MCF 10A (cell line): ENCODE measurements at regions not wholly inside any gene's neighbourhood (a gene's known extent, or its start where the extent isn't known, plus 50 kb on each side); places are given as distances from the start of the nearest gene placed in this dataset.
"Not testable (repeated sequence)": the region's sequence is repeated elsewhere in the genome, so short reads cannot be mapped to it uniquely, and the experiment has no call there.

Experiments
- BruUV-seq: library from RNA; stranded (reverse); fragments of 400-500 nt; replicated peaks from 2 replicates; lab custom pipeline; 2021; lab: Mats Ljungman, UMichigan
- CTCF ChIA-PET: fragments of 300-600 bp; sonication (Branson Sonifier 250); formaldehyde crosslinking; extraction: SDS; loops from one replicate; lab custom pipeline; 2021; ENCODE audit warnings: antibody characterized with exemption, inconsistent platforms; lab: Yijun Ruan, JAX
- POLR2A ChIA-PET: fragments of 300-600, 350-650 bp; sonication (Branson Sonifier 250); formaldehyde crosslinking; extraction: SDS; loops from one replicate; lab custom pipeline; 2020; ENCODE audit warnings: antibody characterized with exemption, inconsistent platforms; lab: Yijun Ruan, JAX
- DNase-seq: peaks from one replicate; pipeline ENCODE4 v3.0.0-alpha.2; 2018; ENCODE audit not compliant: unreplicated experiment
- H3K27ac Mint-ChIP-seq: one replicate; pipeline ENCODE4 v1.8.0; 2022; ENCODE audit warnings: mild to moderate bottlenecking, low read depth, mixed read lengths; ENCODE audit not compliant: unreplicated experiment
- H3K27me3 Mint-ChIP-seq: one replicate; pipeline ENCODE4 v1.8.0; 2022; ENCODE audit warnings: mixed read lengths; ENCODE audit not compliant: insufficient read depth, unreplicated experiment
- H3K36me3 Mint-ChIP-seq: one replicate; pipeline ENCODE4 v1.8.0; 2022; ENCODE audit warnings: mild to moderate bottlenecking, moderate library complexity, mixed read lengths; ENCODE audit not compliant: insufficient read depth, unreplicated experiment
- H3K4me1 Mint-ChIP-seq: one replicate; pipeline ENCODE4 v1.8.0; 2022; ENCODE audit warnings: mixed read lengths; ENCODE audit not compliant: insufficient read depth, unreplicated experiment
- H3K4me3 Mint-ChIP-seq: one replicate; pipeline ENCODE4 v1.8.0; 2022; ENCODE audit warnings: mild to moderate bottlenecking, moderate library complexity, mixed read lengths; ENCODE audit not compliant: unreplicated experiment
- H3K9me3 Mint-ChIP-seq: one replicate; pipeline ENCODE4 v1.8.0; 2022; ENCODE audit warnings: mixed read lengths; ENCODE audit not compliant: unreplicated experiment
- CTCF ChIP-seq: fragments of 200-600 bp; IDR thresholded peaks from one replicate; pipeline ENCODE4 v1.8.0; 2022; ENCODE audit warnings: antibody characterized with exemption, mild to moderate bottlenecking; ENCODE audit not compliant: unreplicated experiment
- intact Hi-C: fragments of 100-400 bp; cut with micrococcal nuclease; formaldehyde crosslinking; loops from 2 replicates; pipeline ENCODE4 v1.14.1; 2022

GRCh38 chr6:165766026-165766425 lies 103.0 kb upstream of the PDE10A start:
- CTCF ChIA-PET, result no interaction called here
- no peaks in the 10 kb centered on the region for H3K36me3 Mint-ChIP-seq
- TF ChIP-seq CTCF, result no peak
- H3K4me1 Mint-ChIP-seq, result peaks cover 32% of the 10 kb centered on the region
- intact Hi-C loops, result no loop called here
- no peak for DNase-seq
- no peak overlapping the region for H3K4me3 Mint-ChIP-seq
- no TSS peak for BruUV-seq
- no peaks in the 10 kb centered on the region for H3K27me3 Mint-ChIP-seq
- POLR2A ChIA-PET, result no interaction called here
- peak overlapping the region; percentile 59 for H3K27ac Mint-ChIP-seq
- no peaks in the 10 kb centered on the region for H3K9me3 Mint-ChIP-seq

DNA sequence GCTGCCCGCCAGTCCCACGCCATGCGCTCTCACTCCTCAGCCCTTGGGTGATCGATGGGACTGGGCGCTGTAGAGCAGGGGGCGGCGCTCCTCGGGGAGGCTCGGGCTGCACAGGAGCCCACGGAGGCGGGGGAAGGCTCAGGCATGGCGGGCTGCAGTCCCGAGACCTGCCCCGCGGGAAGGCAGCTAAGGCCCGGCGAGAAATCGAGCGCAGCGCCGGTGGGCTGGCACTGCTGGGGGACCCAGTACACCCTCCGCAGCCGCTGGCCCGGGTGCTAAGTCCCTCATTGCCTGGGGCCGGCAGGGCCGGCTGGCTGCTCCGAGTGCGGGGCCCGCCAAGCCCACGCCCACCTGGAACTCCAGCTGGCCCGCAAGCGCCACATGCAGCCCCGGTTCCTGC lies 102.2 kb upstream of the PDE10A start:
- H3K36me3 Mint-ChIP-seq, H3K4me3 Mint-ChIP-seq, POLR2A ChIA-PET, BruUV-seq, H3K27me3 Mint-ChIP-seq, H3K27ac Mint-ChIP-seq, intact Hi-C loops, DNase-seq, H3K9me3 Mint-ChIP-seq: not testable (repeated sequence)
- peaks cover 32% of the 10 kb centered on the region for H3K4me1 Mint-ChIP-seq
- CTCF ChIA-PET, result interaction anchor here (1.3 kb wide), 1 partner anchor 28 kb away, joined by 3 read pairs; no protein-coding TSS in a partner anchor

DNA sequence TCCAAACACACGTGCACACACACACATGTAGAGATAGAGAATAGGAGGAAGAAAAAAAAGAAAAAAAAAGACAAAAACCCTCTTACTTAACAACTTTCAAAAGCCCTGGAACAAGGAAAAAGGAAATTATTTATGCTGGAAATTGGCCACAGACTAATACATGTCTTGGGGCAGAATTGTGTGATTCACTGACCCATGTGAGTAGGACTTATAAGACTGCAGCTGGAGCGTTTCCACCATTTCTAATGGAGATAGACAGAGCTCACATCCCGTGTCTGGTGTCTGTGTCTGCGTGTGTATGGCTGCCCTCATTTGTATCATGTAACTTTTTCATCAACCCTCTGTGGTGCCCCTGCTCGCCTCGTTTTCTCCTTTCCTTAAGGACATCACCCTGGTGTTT lies 99.8 kb upstream of the PDE10A start:
- ChIA-PET POLR2A (no interaction called here), CTCF (interaction anchor here (1.1 kb wide), 1 partner anchor 13 kb away, joined by 3 read pairs; no protein-coding TSS in a partner anchor)
- Mint-ChIP-seq H3K27me3 (no peaks in the 10 kb centered on the region), H3K4me3 (no peak overlapping the region), H3K27ac (no peak overlapping the region), H3K36me3 (no peaks in the 10 kb centered on the region), H3K4me1 (peaks cover 32% of the 10 kb centered on the region), H3K9me3 (no peaks in the 10 kb centered on the region)
- DNase-seq, result peak; percentile 72
- intact Hi-C loops, result no loop called here
- no peak for TF ChIP-seq CTCF
- no TSS peak for BruUV-seq

DNA sequence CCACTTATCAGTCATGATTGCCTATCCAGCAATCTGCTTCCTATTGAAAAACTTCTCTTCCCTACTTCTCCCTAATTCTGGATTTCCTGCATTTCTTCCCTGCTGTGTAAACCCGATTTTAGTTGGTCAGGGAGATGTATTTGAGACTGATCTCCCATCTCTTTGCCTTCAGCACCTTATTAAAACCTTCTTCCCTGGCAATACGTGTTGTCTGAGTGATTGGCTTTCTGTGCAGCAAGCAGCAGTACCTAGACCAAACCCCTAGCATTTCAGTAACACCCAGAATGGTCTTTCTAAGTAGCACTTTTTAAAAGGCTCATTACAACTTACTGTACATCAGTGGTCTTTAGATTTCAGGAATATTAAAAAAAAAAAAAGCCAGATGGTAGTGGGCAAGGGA lies 99.1 kb upstream of the PDE10A start:
- DNase-seq, result no peak
- Mint-ChIP-seq H3K36me3 (no peaks in the 10 kb centered on the region), H3K4me3 (no peak overlapping the region), H3K9me3 (no peaks in the 10 kb centered on the region), H3K27ac (no peak overlapping the region), H3K4me1 (peaks cover 27% of the 10 kb centered on the region), H3K27me3 (no peaks in the 10 kb centered on the region)
- CTCF ChIA-PET, result interaction anchor here (1.1 kb wide), 1 partner anchor 14 kb away, joined by 3 read pairs; no protein-coding TSS in a partner anchor
- TF ChIP-seq CTCF, result no peak
- POLR2A ChIA-PET, result no interaction called here
- BruUV-seq, result no TSS peak
- intact Hi-C loops, result no loop called here

- intact Hi-C loops, result no loop called here
- POLR2A ChIA-PET, result no interaction called here
- Mint-ChIP-seq H3K27ac (no peak overlapping the region), H3K27me3 (no peaks in the 10 kb centered on the region), H3K36me3 (no peaks in the 10 kb centered on the region), H3K9me3 (no peaks in the 10 kb centered on the region), H3K4me3 (no peak overlapping the region), H3K4me1 (peaks cover 25% of the 10 kb centered on the region)
- no peak for TF ChIP-seq CTCF
- BruUV-seq, result no TSS peak
- DNase-seq, result no peak
- CTCF ChIA-PET, result no interaction called here
Observed at GRCh38 chr6:165760803-165761185, 97.8 kb upstream of the PDE10A start.
